ENCODE measurements at regions not wholly inside any gene's neighbourhood (a gene's known extent, or its start where the extent isn't known, plus 50 kb on each side); places are given as distances from the start of the nearest gene placed in this dataset.

GRCh38 chr2:118535818-118536212 lies 311.6 kb downstream of the EN1 start:
- Histone ChIP-seq H3K36me3 (replicated peaks; ENCODE audit: insufficient read depth, low read depth) (no peaks in the 10 kb centered on the region), H3K4me2 (no peak overlapping the region), H3K9me3 (ENCODE audit: low read depth) (no peaks in the 10 kb centered on the region), H3K79me2 (no peaks in the 10 kb centered on the region), H3K27me3 (peaks cover 9% of the 10 kb centered on the region), H2AFZ (no peak overlapping the region), H3K9me2 (replicated peaks; ENCODE audit: insufficient read depth) (no peaks in the 10 kb centered on the region), H3K4me1 (ENCODE audit: insufficient read depth) (no peaks in the 10 kb centered on the region), H3K27ac (no peak overlapping the region), H3K4me3 (no peak overlapping the region), H4K20me1 (ENCODE audit: insufficient read depth, poor library complexity, severe bottlenecking) (no peaks in the 10 kb centered on the region)
- no peak for DNase-seq (ENCODE audit: low spot score)
- no peak for TF ChIP-seq EZH2 (IDR thresholded peaks at IDR 0.05; ENCODE audit: borderline replicate concordance)
- TF ChIP-seq EZH2phosphoT487 (IDR thresholded peaks at IDR 0.05; ENCODE audit: low read depth, severe bottlenecking, unreplicated experiment) = no peak
- TF ChIP-seq CTCF (IDR thresholded peaks at IDR 0.05; ENCODE audit: poor library complexity) = no peak
- 96% methylated on average over 3 of the region's 3 CpGs for WGBS (ENCODE audit: low lambda C conversion rate, missing lambda C conversion rate)

GRCh38 chr2:118535171-118535817 lies 312.2 kb downstream of the EN1 start:
- 66% methylated on average over 7 of the region's 7 CpGs for WGBS (ENCODE audit: low lambda C conversion rate, missing lambda C conversion rate)
- no peaks in the 10 kb centered on the region for H3K36me3 ChIP-seq (replicated peaks; ENCODE audit: insufficient read depth, low read depth)

GRCh38 chr2:118530976-118531375 lies 316.5 kb downstream of the EN1 start:
- Histone ChIP-seq H3K9me2 (replicated peaks; ENCODE audit: insufficient read depth) (no peaks in the 10 kb centered on the region), H3K36me3 (replicated peaks; ENCODE audit: insufficient read depth, low read depth) (no peaks in the 10 kb centered on the region), H3K9me3 (ENCODE audit: low read depth) (no peaks in the 10 kb centered on the region), H2AFZ (no peak overlapping the region), H3K4me3 (no peak overlapping the region), H3K79me2 (no peaks in the 10 kb centered on the region), H3K4me1 (ENCODE audit: insufficient read depth) (no peaks in the 10 kb centered on the region), H4K20me1 (ENCODE audit: insufficient read depth, poor library complexity, severe bottlenecking) (no peaks in the 10 kb centered on the region), H3K4me2 (no peak overlapping the region), H3K27me3 (peaks cover 28% of the 10 kb centered on the region), H3K27ac (no peak overlapping the region)
- no peak for DNase-seq (ENCODE audit: low spot score)
- 66% methylated on average over 6 of the region's 6 CpGs for WGBS (ENCODE audit: low lambda C conversion rate, missing lambda C conversion rate)
- no peak for TF ChIP-seq EZH2 (IDR thresholded peaks at IDR 0.05; ENCODE audit: borderline replicate concordance)
- TF ChIP-seq EZH2phosphoT487 (IDR thresholded peaks at IDR 0.05; ENCODE audit: low read depth, severe bottlenecking, unreplicated experiment) = no peak
- no peak for TF ChIP-seq CTCF (IDR thresholded peaks at IDR 0.05; ENCODE audit: poor library complexity)

More at GRCh38 chr2:118535171-118535817, 312.2 kb downstream of the EN1 start:
- Histone ChIP-seq H3K79me2 (no peaks in the 10 kb centered on the region), H3K27me3 (peaks cover 9% of the 10 kb centered on the region), H3K9me2 (replicated peaks; ENCODE audit: insufficient read depth) (no peaks in the 10 kb centered on the region), H3K4me3 (no peak overlapping the region), H2AFZ (no peak overlapping the region), H3K4me2 (no peak overlapping the region), H3K27ac (no peak overlapping the region), H4K20me1 (ENCODE audit: insufficient read depth, poor library complexity, severe bottlenecking) (no peaks in the 10 kb centered on the region), H3K9me3 (ENCODE audit: low read depth) (no peaks in the 10 kb centered on the region), H3K4me1 (ENCODE audit: insufficient read depth) (no peaks in the 10 kb centered on the region)
- TF ChIP-seq EZH2phosphoT487 (IDR thresholded peaks at IDR 0.05; ENCODE audit: low read depth, severe bottlenecking, unreplicated experiment) (no peak), EZH2 (IDR thresholded peaks at IDR 0.05; ENCODE audit: borderline replicate concordance) (no peak), CTCF (IDR thresholded peaks at IDR 0.05; ENCODE audit: poor library complexity) (no peak)
- DNase-seq (ENCODE audit: low spot score) = no peak

Data from hepatocyte (in vitro differentiated cells).